GM12801 (cell line): ENCODE measurements at regions not wholly inside any gene's neighbourhood (a gene's known extent, or its start where the extent isn't known, plus 50 kb on each side); places are given as distances from the start of the nearest gene placed in this dataset.

Source experiments
- CTCF ChIP-seq: IDR thresholded peaks from one replicate; pipeline ENCODE4 v1.5.1; 2011; ENCODE audit warnings: control low read depth; ENCODE audit not compliant: insufficient read length; ENCODE audit errors: extremely low read depth

- no peak for TF ChIP-seq CTCF
Observed at GRCh38 chr15:70566047-70566835, 197.1 kb downstream of the UACA start.

GRCh38 chr15:70563561-70564095, 199.7 kb downstream of the UACA start:
- TF ChIP-seq CTCF: no peak

- no peak for TF ChIP-seq CTCF
Observed at GRCh38 chr15:70562906-70563305, 200.5 kb downstream of the UACA start.

GRCh38 chr15:70561885-70562284, 201.5 kb downstream of the UACA start:
- no peak for TF ChIP-seq CTCF

- TF ChIP-seq CTCF: no peak
Observed at GRCh38 chr15:70560617-70561328, 202.6 kb downstream of the UACA start.

GRCh38 chr15:70559265-70560239, 203.8 kb downstream of the UACA start:
- TF ChIP-seq CTCF: no peak
